ENCODE measurements at regions not wholly inside any gene's neighbourhood (a gene's known extent, or its start where the extent isn't known, plus 50 kb on each side); places are given as distances from the start of the nearest gene placed in this dataset.

DNA sequence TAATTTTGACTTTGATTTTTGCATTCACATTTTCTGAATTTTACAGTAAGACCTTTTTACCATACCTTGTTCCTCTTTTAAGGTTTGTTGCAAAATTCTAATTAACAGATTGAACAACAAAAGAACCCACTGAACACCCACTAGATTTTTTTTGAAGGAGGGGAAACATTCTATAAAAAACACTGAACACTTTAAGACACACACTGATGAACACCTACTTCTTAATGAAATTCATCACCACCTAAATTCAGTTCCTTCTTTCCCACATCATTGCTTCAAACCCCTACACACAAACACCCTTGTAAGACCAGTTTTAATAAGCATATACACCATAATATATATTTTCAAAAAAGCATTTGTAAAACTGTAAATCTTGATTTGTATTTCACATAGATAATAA lies 559.0 kb upstream of the MEF2C start (continued):
- TF ChIP-seq CHD7 (IDR thresholded peaks at IDR 0.05; ENCODE audit: insufficient replicate concordance, low read length) (no peak), POLR2A (IDR thresholded peaks at IDR 0.05; ENCODE audit: control extremely low read depth in 1 of 2, low read depth in 2 of 2, low read length in 2 of 2) (no peak), ATF2 (IDR thresholded peaks at IDR 0.05; ENCODE audit: low read length) (no peak), NANOG (IDR thresholded peaks at IDR 0.05; ENCODE audit: insufficient read depth, low read depth, low read length, poor library complexity, severe bottlenecking) (no peak), GABPA (IDR thresholded peaks at IDR 0.05; ENCODE audit: borderline replicate concordance, insufficient read depth, low read length) (no peak), ATF3 (IDR thresholded peaks at IDR 0.05; ENCODE audit: insufficient read depth, low read depth, low read length) (no peak), RAD21 (IDR thresholded peaks at IDR 0.05 in 1 of 2, conservative IDR thresholded peaks at IDR 0.05 in 1 of 2; ENCODE audit: low read depth in 2 of 2, low read length in 2 of 2) (no peak), TBP (IDR thresholded peaks at IDR 0.05; ENCODE audit: low read depth, low read length) (no peak), CBX8 (IDR thresholded peaks at IDR 0.05; ENCODE audit: borderline replicate concordance, low read depth, low read length) (no peak)
